Neural progenitor cell (in vitro differentiated cells): ENCODE measurements at regions not wholly inside any gene's neighbourhood (a gene's known extent, or its start where the extent isn't known, plus 50 kb on each side); places are given as distances from the start of the nearest gene placed in this dataset.
A peak's percentile ranks its signal among the peaks of the same experiment; 100 is the strongest.

ENCODE experiments used
- DNase-seq: peaks from one replicate; pipeline ENCODE4 v3.0.0-alpha.2; 2016; ENCODE audit warnings: low spot score
- H2AFZ ChIP-seq: fragments of 200-600 bp; sonication (generic); replicated peaks from 2 replicates; pipeline ENCODE4 v1.6.1; 2016; ENCODE audit warnings: antibody characterized with exemption
- H3F3A ChIP-seq: fragments of 200-600 bp; sonication (generic); 2 replicates; pipeline ENCODE4 v1.6.1; 2016; ENCODE audit warnings: antibody characterized with exemption, low read depth
- H3K27ac ChIP-seq: fragments of 200-600 bp; sonication (generic); 2 replicates; pipeline ENCODE4 v1.5.1; 2016; ENCODE audit warnings: mild to moderate bottlenecking
- H3K27me3 ChIP-seq: fragments of 200-600 bp; sonication (generic); 2 replicates; pipeline ENCODE4 v1.6.1; 2016; ENCODE audit warnings: mild to moderate bottlenecking, moderate library complexity
- H3K36me3 ChIP-seq: fragments of 200-600 bp; sonication (generic); 2 replicates; pipeline ENCODE4 v1.5.1; 2016
- H3K4me1 ChIP-seq: fragments of 200-600 bp; sonication (generic); 2 replicates; pipeline ENCODE4 v1.6.1; 2016; ENCODE audit warnings: mixed run types
- H3K4me2 ChIP-seq: fragments of 200-600 bp; sonication (generic); 2 replicates; pipeline ENCODE4 v1.6.1; 2016
- H3K4me3 ChIP-seq: fragments of 200-600 bp; sonication (generic); 2 replicates; pipeline ENCODE4 v1.5.1; 2016
- H3K79me2 ChIP-seq: fragments of 200-600 bp; sonication (generic); 2 replicates; pipeline ENCODE4 v1.6.1; 2016; ENCODE audit warnings: low read depth
- H3K9ac ChIP-seq: fragments of 200-600 bp; sonication (generic); 2 replicates; pipeline ENCODE4 v1.6.1; 2016
- H3K9me3 ChIP-seq: fragments of 200-600 bp; sonication (generic); 2 replicates; pipeline ENCODE4 v1.5.1; 2016; ENCODE audit warnings: low read depth
- H4K20me1 ChIP-seq: fragments of 200-600 bp; sonication (generic); 2 replicates; pipeline ENCODE4 v1.6.1; 2016; ENCODE audit warnings: low read depth
- H3K27ac Mint-ChIP-seq: 3 replicates; pipeline ENCODE4 v1.8.0; 2021; ENCODE audit warnings: mixed read lengths
- H3K27me3 Mint-ChIP-seq: 2 replicates; pipeline ENCODE4 v1.8.0; 2022; ENCODE audit warnings: low read depth, mild to moderate bottlenecking, inconsistent platforms, moderate library complexity, mixed read lengths; ENCODE audit not compliant: insufficient read depth
- H3K36me3 Mint-ChIP-seq: 3 replicates; pipeline ENCODE4 v1.8.0; 2021; ENCODE audit warnings: mixed read lengths
- H3K4me1 Mint-ChIP-seq: 3 replicates; pipeline ENCODE4 v1.8.0; 2021; ENCODE audit warnings: mixed read lengths
- H3K4me3 Mint-ChIP-seq: 3 replicates; pipeline ENCODE4 v1.8.0; 2021; ENCODE audit warnings: mild to moderate bottlenecking, moderate library complexity, mixed read lengths
- H3K9me3 Mint-ChIP-seq: 3 replicates; pipeline ENCODE4 v1.8.0; 2020; ENCODE audit warnings: mixed read lengths
- EZH2 ChIP-seq: fragments of 200-600 bp; sonication (generic); IDR thresholded peaks from 2 replicates; pipeline ENCODE4 v1.6.1; 2017; ENCODE audit warnings: antibody characterized with exemption, mild to moderate bottlenecking, moderate library complexity
- EZH2phosphoT487 ChIP-seq: fragments of 200-600 bp; sonication (generic); IDR thresholded peaks from 2 replicates; pipeline ENCODE4 v1.6.1; 2017; ENCODE audit warnings: antibody characterized with exemption
- TF ChIP-seq, protein P1 (sequence below): fragments of 200-600 bp; sonication (generic); IDR thresholded peaks from 2 replicates; pipeline ENCODE4 v1.5.1; 2017; ENCODE audit warnings: antibody characterized with exemption, mild to moderate bottlenecking

GRCh38 chr21:18716578-18717138 is 313.1 kb upstream of the TMPRSS15 start:
- Mint-ChIP-seq H3K36me3 (no peaks in the 10 kb centered on the region), H3K27ac (no peak overlapping the region), H3K4me3 (no peak overlapping the region), H3K9me3 (peaks cover 3% of the 10 kb centered on the region), H3K4me1 (no peaks in the 10 kb centered on the region), H3K27me3 (no peaks in the 10 kb centered on the region)
- no peak overlapping the region for H3K4me2 ChIP-seq
- H3F3A ChIP-seq: no peaks in the 10 kb centered on the region
- no peaks in the 10 kb centered on the region for H3K9me3 ChIP-seq
- peak overlapping the region; percentile 44 for H2AFZ ChIP-seq
- no peak for DNase-seq
- H3K36me3 ChIP-seq: no peaks in the 10 kb centered on the region
- H3K27ac ChIP-seq: no peak overlapping the region
- TF ChIP-seq EZH2phosphoT487: no peak
- TF ChIP-seq, protein P1, sequence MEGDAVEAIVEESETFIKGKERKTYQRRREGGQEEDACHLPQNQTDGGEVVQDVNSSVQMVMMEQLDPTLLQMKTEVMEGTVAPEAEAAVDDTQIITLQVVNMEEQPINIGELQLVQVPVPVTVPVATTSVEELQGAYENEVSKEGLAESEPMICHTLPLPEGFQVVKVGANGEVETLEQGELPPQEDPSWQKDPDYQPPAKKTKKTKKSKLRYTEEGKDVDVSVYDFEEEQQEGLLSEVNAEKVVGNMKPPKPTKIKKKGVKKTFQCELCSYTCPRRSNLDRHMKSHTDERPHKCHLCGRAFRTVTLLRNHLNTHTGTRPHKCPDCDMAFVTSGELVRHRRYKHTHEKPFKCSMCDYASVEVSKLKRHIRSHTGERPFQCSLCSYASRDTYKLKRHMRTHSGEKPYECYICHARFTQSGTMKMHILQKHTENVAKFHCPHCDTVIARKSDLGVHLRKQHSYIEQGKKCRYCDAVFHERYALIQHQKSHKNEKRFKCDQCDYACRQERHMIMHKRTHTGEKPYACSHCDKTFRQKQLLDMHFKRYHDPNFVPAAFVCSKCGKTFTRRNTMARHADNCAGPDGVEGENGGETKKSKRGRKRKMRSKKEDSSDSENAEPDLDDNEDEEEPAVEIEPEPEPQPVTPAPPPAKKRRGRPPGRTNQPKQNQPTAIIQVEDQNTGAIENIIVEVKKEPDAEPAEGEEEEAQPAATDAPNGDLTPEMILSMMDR: no peak
- TF ChIP-seq EZH2: no peak
- H3K4me1 ChIP-seq: no peaks in the 10 kb centered on the region
- no peak overlapping the region for H3K9ac ChIP-seq
- no peak overlapping the region for H3K4me3 ChIP-seq
- H3K79me2 ChIP-seq: no peaks in the 10 kb centered on the region
- H3K27me3 ChIP-seq: no peaks in the 10 kb centered on the region
- H4K20me1 ChIP-seq: no peaks in the 10 kb centered on the region

GRCh38 chr21:18722193-18722592 is 318.6 kb upstream of the TMPRSS15 start:
- Histone ChIP-seq H3K4me2 (no peak overlapping the region), H3F3A (no peaks in the 10 kb centered on the region), H3K27ac (no peak overlapping the region), H3K9ac (no peak overlapping the region), H3K36me3 (no peaks in the 10 kb centered on the region), H4K20me1 (no peaks in the 10 kb centered on the region), H3K4me1 (no peaks in the 10 kb centered on the region), H2AFZ (no peak overlapping the region), H3K79me2 (no peaks in the 10 kb centered on the region), H3K27me3 (no peaks in the 10 kb centered on the region), H3K9me3 (no peaks in the 10 kb centered on the region), H3K4me3 (no peak overlapping the region)
- Mint-ChIP-seq H3K36me3 (no peaks in the 10 kb centered on the region), H3K27me3 (no peaks in the 10 kb centered on the region), H3K4me1 (no peaks in the 10 kb centered on the region), H3K9me3 (no peaks in the 10 kb centered on the region), H3K4me3 (no peak overlapping the region), H3K27ac (no peak overlapping the region)
- TF ChIP-seq, protein P1: no peak
- TF ChIP-seq EZH2 (no peak), EZH2phosphoT487 (no peak)
- no peak for DNase-seq

GRCh38 chr21:18723171-18723570 is 319.6 kb upstream of the TMPRSS15 start:
- Histone ChIP-seq H3K4me1 (no peaks in the 10 kb centered on the region), H3F3A (no peaks in the 10 kb centered on the region), H3K4me3 (no peak overlapping the region), H3K27ac (no peak overlapping the region), H4K20me1 (no peaks in the 10 kb centered on the region), H3K4me2 (no peak overlapping the region), H3K79me2 (no peaks in the 10 kb centered on the region), H3K9ac (no peak overlapping the region), H3K27me3 (no peaks in the 10 kb centered on the region), H2AFZ (no peak overlapping the region), H3K9me3 (no peaks in the 10 kb centered on the region), H3K36me3 (no peaks in the 10 kb centered on the region)
- Mint-ChIP-seq H3K36me3 (no peaks in the 10 kb centered on the region), H3K27ac (no peak overlapping the region), H3K27me3 (no peaks in the 10 kb centered on the region), H3K9me3 (no peaks in the 10 kb centered on the region), H3K4me3 (no peak overlapping the region), H3K4me1 (no peaks in the 10 kb centered on the region)
- TF ChIP-seq, protein P1: no peak
- TF ChIP-seq EZH2phosphoT487 (no peak), EZH2 (no peak)
- no peak for DNase-seq
